ENCODE measurements at regions not wholly inside any gene's neighbourhood (a gene's known extent, or its start where the extent isn't known, plus 50 kb on each side); places are given as distances from the start of the nearest gene placed in this dataset.

GRCh38 chr11:110000850-110001249 lies 92.3 kb upstream of the ZC3H12C start:
- no peaks in the 10 kb centered on the region for H3K27me3 ChIP-seq (ENCODE audit: control insufficient read depth, extremely low read depth, insufficient read depth, low read length)
- no peaks in the 10 kb centered on the region for H4K20me1 ChIP-seq (ENCODE audit: control insufficient read depth, extremely low read depth, insufficient read depth, low read length)
- H3K4me2 ChIP-seq (ENCODE audit: control insufficient read depth, extremely low read depth, insufficient read depth, low read depth, low read length) = no peak overlapping the region
- no peaks in the 10 kb centered on the region for H3K9me1 ChIP-seq (ENCODE audit: control insufficient read depth, extremely low read depth, insufficient read depth, low read length)
- peaks cover 4% of the 10 kb centered on the region for H3K4me1 ChIP-seq (ENCODE audit: control insufficient read depth, extremely low read depth, insufficient read depth, low read length)
- H3K4me3 ChIP-seq (ENCODE audit: control insufficient read depth in 2 of 3, extremely low read depth in 1 of 3, insufficient read depth in 2 of 3, low read depth in 1 of 3, low read length in 3 of 3) = no peak overlapping the region
- no peak overlapping the region for H2AFZ ChIP-seq (ENCODE audit: control insufficient read depth, low read length)
- TF ChIP-seq EZH2 (IDR thresholded peaks at IDR 0.05; ENCODE audit: low read length) (no peak), CTCF (optimal IDR thresholded peaks at IDR 0.05 in 1 of 3, IDR thresholded peaks at IDR 0.05 in 1 of 3, conservative IDR thresholded peaks at IDR 0.05 in 1 of 3; ENCODE audit: extremely low read depth in 1 of 3, insufficient read depth in 2 of 3, low read length in 3 of 3) (no peak)
- FAIRE-seq (no peak), DNase-seq (ENCODE audit: low read depth, low spot score) (no peak)
- H3K36me3 ChIP-seq (ENCODE audit: control insufficient read depth in 2 of 2, extremely low read depth in 1 of 2, insufficient read depth in 2 of 2, low read length in 2 of 2) = no peaks in the 10 kb centered on the region
- no peak overlapping the region for H3K9ac ChIP-seq (ENCODE audit: control insufficient read depth, extremely low read depth, insufficient read depth, low read length)
- H3K79me2 ChIP-seq (ENCODE audit: control insufficient read depth, insufficient read depth, low read length) = no peaks in the 10 kb centered on the region
- no peaks in the 10 kb centered on the region for H3K9me3 ChIP-seq (ENCODE audit: control insufficient read depth, low read depth, low read length)
- H3K27ac ChIP-seq (ENCODE audit: control insufficient read depth, insufficient read depth, low read length) = no peak overlapping the region
- dilution Hi-C loops (cut with MboI; ENCODE audit: extremely low pct_ligation_motif_present, low sequenced_read_pairs) = no loop called here

GRCh38 chr11:110003426-110003825 lies 89.8 kb upstream of the ZC3H12C start:
- H3K4me2 ChIP-seq (ENCODE audit: control insufficient read depth, extremely low read depth, insufficient read depth, low read depth, low read length) = no peak overlapping the region
- no peaks in the 10 kb centered on the region for H3K79me2 ChIP-seq (ENCODE audit: control insufficient read depth, insufficient read depth, low read length)
- H4K20me1 ChIP-seq (ENCODE audit: control insufficient read depth, extremely low read depth, insufficient read depth, low read length) = no peaks in the 10 kb centered on the region
- no peak for TF ChIP-seq EZH2 (IDR thresholded peaks at IDR 0.05; ENCODE audit: low read length)
- no peak for TF ChIP-seq CTCF (optimal IDR thresholded peaks at IDR 0.05 in 1 of 3, IDR thresholded peaks at IDR 0.05 in 1 of 3, conservative IDR thresholded peaks at IDR 0.05 in 1 of 3; ENCODE audit: extremely low read depth in 1 of 3, insufficient read depth in 2 of 3, low read length in 3 of 3)
- no peak overlapping the region for H3K4me3 ChIP-seq (ENCODE audit: control insufficient read depth in 2 of 3, extremely low read depth in 1 of 3, insufficient read depth in 2 of 3, low read depth in 1 of 3, low read length in 3 of 3)
- DNase-seq (ENCODE audit: low read depth, low spot score) (no peak), FAIRE-seq (no peak)
- H3K9me1 ChIP-seq (ENCODE audit: control insufficient read depth, extremely low read depth, insufficient read depth, low read length) = no peaks in the 10 kb centered on the region
- no peaks in the 10 kb centered on the region for H3K27me3 ChIP-seq (ENCODE audit: control insufficient read depth, extremely low read depth, insufficient read depth, low read length)
- no peak overlapping the region for H3K27ac ChIP-seq (ENCODE audit: control insufficient read depth, insufficient read depth, low read length)
- no peaks in the 10 kb centered on the region for H3K9me3 ChIP-seq (ENCODE audit: control insufficient read depth, low read depth, low read length)
- H3K36me3 ChIP-seq (ENCODE audit: control insufficient read depth in 2 of 2, extremely low read depth in 1 of 2, insufficient read depth in 2 of 2, low read length in 2 of 2) = no peaks in the 10 kb centered on the region
- no peak overlapping the region for H3K9ac ChIP-seq (ENCODE audit: control insufficient read depth, extremely low read depth, insufficient read depth, low read length)
- no peak overlapping the region for H2AFZ ChIP-seq (ENCODE audit: control insufficient read depth, low read length)
- peaks cover 4% of the 10 kb centered on the region for H3K4me1 ChIP-seq (ENCODE audit: control insufficient read depth, extremely low read depth, insufficient read depth, low read length)
- dilution Hi-C loops (cut with MboI; ENCODE audit: extremely low pct_ligation_motif_present, low sequenced_read_pairs) = no loop called here
